CD14-positive monocyte (primary cell): ENCODE measurements at regions not wholly inside any gene's neighbourhood (a gene's known extent, or its start where the extent isn't known, plus 50 kb on each side); places are given as distances from the start of the nearest gene placed in this dataset.

ENCODE experiments used
- DNase-seq, 3 donors: peaks; one replicate each; pipeline ENCODE4 v3.0.0-alpha.2; 2011 to 2022
- H2AFZ ChIP-seq: 2 replicates; pipeline ENCODE4 v1.6.0; 2012; ENCODE audit warnings: mild to moderate bottlenecking, low read depth, low read length, inconsistent platforms; ENCODE audit not compliant: insufficient read depth, poor library complexity, severe bottlenecking
- H3K27ac ChIP-seq, 2 donors: 1 replicate in 1 of 2; 2 replicates in 1 of 2; pipeline ENCODE4 v1.5.1; 2012 to 2013; ENCODE audit warnings: low read length in 2 of 2, control low read depth in 1 of 2, inconsistent platforms in 1 of 2, low read depth in 1 of 2, mild to moderate bottlenecking in 1 of 2
- H3K27me3 ChIP-seq, 2 donors: one replicate each; pipeline versions ENCODE4 v1.6.0 to v1.6.1; 2011 to 2013; ENCODE audit warnings: low read length in 2 of 2; ENCODE audit not compliant: control insufficient read depth in 2 of 2, insufficient read depth in 2 of 2
- H3K36me3 ChIP-seq, 2 donors: replicated peaks in 1 of 2; 1 replicate in 1 of 2; 2 replicates in 1 of 2; pipeline versions ENCODE4 v1.5.1 to v1.6.1; 2012 to 2013; ENCODE audit warnings: low read length in 2 of 2, control low read depth in 1 of 2, inconsistent platforms in 1 of 2, mild to moderate bottlenecking in 1 of 2; ENCODE audit not compliant: insufficient read depth in 2 of 2, control insufficient read depth in 1 of 2
- H3K4me1 ChIP-seq, 2 donors: 1 replicate in 1 of 2; 2 replicates in 1 of 2; pipeline versions ENCODE4 v1.5.1 to v1.6.1; 2012 to 2013; ENCODE audit warnings: low read length in 2 of 2, control low read depth in 1 of 2, inconsistent platforms in 1 of 2, mild to moderate bottlenecking in 1 of 2, moderate library complexity in 1 of 2; ENCODE audit not compliant: insufficient read depth in 2 of 2, control insufficient read depth in 1 of 2
- H3K4me2 ChIP-seq: replicated peaks from 2 replicates; pipeline ENCODE3; 2012; ENCODE audit warnings: low read length, moderate library complexity, mild to moderate bottlenecking; ENCODE audit not compliant: poor library complexity, severe bottlenecking; ENCODE audit errors: extremely low read depth
- H3K4me3 ChIP-seq, 3 experiments: fragments of 200-600 bp in 1 of 3; sonication (generic) in 1 of 3; replicated peaks in 1 of 3; 1 replicate in 2 of 3; 2 replicates in 1 of 3; pipeline ENCODE4 v1.5.1; 2011 to 2013; ENCODE audit warnings: low read length in 3 of 3, mild to moderate bottlenecking in 3 of 3, control low read depth in 2 of 3, low read depth in 2 of 3, inconsistent platforms in 1 of 3, moderate library complexity in 1 of 3
- H3K79me2 ChIP-seq: 2 replicates; pipeline ENCODE4 v1.6.0; 2012; ENCODE audit warnings: mild to moderate bottlenecking, control low read depth, inconsistent platforms, low read length, moderate library complexity; ENCODE audit not compliant: insufficient read depth
- H3K9ac ChIP-seq: 2 replicates; pipeline ENCODE4 v1.6.0; 2017; ENCODE audit warnings: low read length, mild to moderate bottlenecking; ENCODE audit not compliant: insufficient read depth, poor library complexity, severe bottlenecking
- H3K9me3 ChIP-seq, 2 donors: replicated peaks in 1 of 2; 1 replicate in 1 of 2; 2 replicates in 1 of 2; pipeline versions ENCODE4 v1.5.1 to v1.6.1; 2012 to 2013; ENCODE audit warnings: low read length in 2 of 2, control low read depth in 1 of 2; ENCODE audit not compliant: control insufficient read depth in 1 of 2, insufficient read depth in 1 of 2
- H4K20me1 ChIP-seq: 2 replicates; pipeline ENCODE4 v1.6.0; 2012; ENCODE audit warnings: mild to moderate bottlenecking, low read length, control low read depth, moderate library complexity; ENCODE audit not compliant: insufficient read depth
- H3K27ac Mint-ChIP-seq, 7 donors: one replicate each; pipeline ENCODE4 v1.8.0; 2020; ENCODE audit warnings: mild to moderate bottlenecking in 7 of 7, mixed read lengths in 7 of 7, moderate library complexity in 6 of 7, inconsistent platforms in 2 of 7
- H3K27me3 Mint-ChIP-seq, 3 donors: one replicate each; pipeline ENCODE4 v1.8.0; 2021 to 2022; ENCODE audit warnings: low read depth in 3 of 3, mild to moderate bottlenecking in 3 of 3, mixed read lengths in 3 of 3, moderate library complexity in 3 of 3, inconsistent platforms in 1 of 3
- H3K36me3 Mint-ChIP-seq, 2 donors: one replicate each; pipeline ENCODE4 v1.8.0; 2020; ENCODE audit warnings: mixed read lengths in 2 of 2, inconsistent platforms in 1 of 2, mild to moderate bottlenecking in 1 of 2
- H3K4me1 Mint-ChIP-seq: one replicate; pipeline ENCODE4 v1.8.0; 2020; ENCODE audit warnings: mild to moderate bottlenecking, mixed read lengths
- H3K4me3 Mint-ChIP-seq, 2 donors: one replicate each; pipeline ENCODE4 v1.8.0; 2020; ENCODE audit warnings: mild to moderate bottlenecking in 2 of 2, mixed read lengths in 2 of 2, moderate library complexity in 1 of 2
- H3K9me3 Mint-ChIP-seq, 7 donors: one replicate each; pipeline ENCODE4 v1.8.0; 2020 to 2022; ENCODE audit warnings: mixed read lengths in 7 of 7, mild to moderate bottlenecking in 6 of 7, moderate library complexity in 6 of 7, inconsistent platforms in 2 of 7
- WGBS: methylation state at CpG from one replicate; pipeline ENCODE4 v1.1.5; 2013; ENCODE audit warnings: missing lambda C conversion rate; ENCODE audit not compliant: insufficient coverage; 5-methylcytosine and 5-hydroxymethylcytosine counted together
- intact Hi-C, 2 donors: fragments of 100-400 bp; cut with micrococcal nuclease; formaldehyde crosslinking; loops; one replicate each; pipeline versions ENCODE4 v1.15.0 to v1.15.1; 2023
- TF ChIP-seq, protein P1 (sequence below): fragments of 200-600 bp; IDR thresholded peaks from one replicate; pipeline ENCODE4 v1.8.0; 2022; ENCODE audit warnings: antibody characterized with exemption, mild to moderate bottlenecking

DNA sequence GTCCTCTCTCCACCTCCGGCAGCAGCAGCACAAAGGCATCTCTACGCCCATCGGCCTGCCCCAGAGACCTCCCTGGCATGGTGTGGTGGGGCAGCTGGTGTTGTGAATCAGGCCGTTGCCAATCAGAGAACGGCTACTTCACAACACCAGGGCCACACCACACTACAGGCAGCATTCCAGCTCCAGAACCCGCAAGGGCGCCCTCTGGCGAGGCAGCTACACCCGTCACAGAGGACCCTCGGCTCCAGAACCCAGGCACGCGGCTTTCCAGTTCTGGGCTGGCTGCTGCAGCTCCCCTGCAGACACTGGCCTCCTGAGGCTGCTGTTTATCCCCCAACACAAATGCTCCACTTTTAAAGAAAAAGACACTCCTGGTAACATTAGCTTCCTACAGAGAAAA lies 127.5 kb upstream of the TOPAZ1 start:
- H3K36me3 Mint-ChIP-seq, result no peaks in the 10 kb centered on the region
- Histone ChIP-seq H3K36me3 (no peaks in the 10 kb centered on the region), H3K27ac (no peak overlapping the region), H3K79me2 (no peaks in the 10 kb centered on the region), H3K4me1 (no peaks in the 10 kb centered on the region), H3K4me3 (no peak overlapping the region), H3K9ac (no peak overlapping the region), H4K20me1 (no peaks in the 10 kb centered on the region), H3K4me2 (no peak overlapping the region), H3K27me3 (no peaks in the 10 kb centered on the region), H2AFZ (no peak overlapping the region), H3K9me3 (no peaks in the 10 kb centered on the region)
- H3K4me1 Mint-ChIP-seq, result no peaks in the 10 kb centered on the region
- WGBS, result 39% methylated on average over 9 of the region's 12 CpGs
- H3K27me3 Mint-ChIP-seq, result peaks cover 5 to 20% (median 10%) of the 10 kb centered on the region in 3 donors
- no peak for DNase-seq
- H3K9me3 Mint-ChIP-seq, result peaks cover 0 to 2% (median 0%) of the 10 kb centered on the region in 7 donors
- intact Hi-C loops, result no loop called here
- no peak overlapping the region for H3K4me3 Mint-ChIP-seq
- H3K27ac Mint-ChIP-seq, result no peak overlapping the region
- TF ChIP-seq, protein P1, sequence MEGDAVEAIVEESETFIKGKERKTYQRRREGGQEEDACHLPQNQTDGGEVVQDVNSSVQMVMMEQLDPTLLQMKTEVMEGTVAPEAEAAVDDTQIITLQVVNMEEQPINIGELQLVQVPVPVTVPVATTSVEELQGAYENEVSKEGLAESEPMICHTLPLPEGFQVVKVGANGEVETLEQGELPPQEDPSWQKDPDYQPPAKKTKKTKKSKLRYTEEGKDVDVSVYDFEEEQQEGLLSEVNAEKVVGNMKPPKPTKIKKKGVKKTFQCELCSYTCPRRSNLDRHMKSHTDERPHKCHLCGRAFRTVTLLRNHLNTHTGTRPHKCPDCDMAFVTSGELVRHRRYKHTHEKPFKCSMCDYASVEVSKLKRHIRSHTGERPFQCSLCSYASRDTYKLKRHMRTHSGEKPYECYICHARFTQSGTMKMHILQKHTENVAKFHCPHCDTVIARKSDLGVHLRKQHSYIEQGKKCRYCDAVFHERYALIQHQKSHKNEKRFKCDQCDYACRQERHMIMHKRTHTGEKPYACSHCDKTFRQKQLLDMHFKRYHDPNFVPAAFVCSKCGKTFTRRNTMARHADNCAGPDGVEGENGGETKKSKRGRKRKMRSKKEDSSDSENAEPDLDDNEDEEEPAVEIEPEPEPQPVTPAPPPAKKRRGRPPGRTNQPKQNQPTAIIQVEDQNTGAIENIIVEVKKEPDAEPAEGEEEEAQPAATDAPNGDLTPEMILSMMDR, result peak; percentile 35

DNA sequence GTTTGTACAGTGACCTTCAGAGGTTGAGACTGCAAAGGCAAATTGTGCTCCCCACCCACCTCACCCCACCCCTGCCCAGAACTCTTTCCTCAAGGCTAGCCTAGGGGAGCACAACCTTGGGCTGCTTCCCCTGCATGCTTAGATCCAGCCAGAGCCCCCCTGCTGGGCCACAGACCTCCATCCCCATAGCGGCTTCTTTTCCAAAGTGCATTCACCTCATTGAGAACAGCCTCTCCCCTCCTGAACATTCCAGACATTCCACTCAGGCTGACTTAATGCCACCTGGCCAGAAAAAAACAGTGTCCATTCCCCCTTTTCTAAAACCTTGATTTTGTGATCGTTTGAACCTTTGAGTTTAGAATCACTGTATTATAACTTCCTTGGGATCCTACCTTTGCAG lies 124.4 kb upstream of the TOPAZ1 start:
- Mint-ChIP-seq H3K27me3 (peaks cover 7 to 20% (median 12%) of the 10 kb centered on the region in 3 donors), H3K9me3 (peaks cover 0 to 2% (median 0%) of the 10 kb centered on the region in 7 donors), H3K4me3 (no peak overlapping the region), H3K27ac (no peak overlapping the region), H3K4me1 (no peaks in the 10 kb centered on the region), H3K36me3 (no peaks in the 10 kb centered on the region)
- no peak overlapping the region for H3K4me3 ChIP-seq
- no peaks in the 10 kb centered on the region for H3K9me3 ChIP-seq
- H3K9ac ChIP-seq, result no peak overlapping the region
- TF ChIP-seq, protein P1, result no peak
- 92% methylated on average over 1 of the region's 2 CpGs for WGBS
- no peak overlapping the region for H3K27ac ChIP-seq
- H4K20me1 ChIP-seq, result no peaks in the 10 kb centered on the region
- H3K79me2 ChIP-seq, result no peaks in the 10 kb centered on the region
- no peaks in the 10 kb centered on the region for H3K36me3 ChIP-seq
- no peak overlapping the region for H3K4me2 ChIP-seq
- no peak for DNase-seq
- H3K4me1 ChIP-seq, result no peaks in the 10 kb centered on the region
- intact Hi-C loops, result no loop called here
- no peak overlapping the region for H2AFZ ChIP-seq
- no peaks in the 10 kb centered on the region for H3K27me3 ChIP-seq
